ENCODE measurements at regions not wholly inside any gene's neighbourhood (a gene's known extent, or its start where the extent isn't known, plus 50 kb on each side); places are given as distances from the start of the nearest gene placed in this dataset.
"Not testable (repeated sequence)": the region's sequence is repeated elsewhere in the genome, so short reads cannot be mapped to it uniquely, and the experiment has no call there.

- TF ChIP-seq CTCF (IDR thresholded peaks at IDR 0.05; ENCODE audit: low read depth, low read length) = no peak
- Histone ChIP-seq H3K4me3 (ENCODE audit: low read depth, low read length) (no peak overlapping the region), H3K9me3 (ENCODE audit: control insufficient read depth, insufficient read depth, low read length) (peaks cover 7% of the 10 kb centered on the region), H3K27me3 (ENCODE audit: control insufficient read depth, insufficient read depth, low read length) (no peaks in the 10 kb centered on the region), H3K27ac (ENCODE audit: low read depth, low read length) (no peak overlapping the region)
- DNase-seq (ENCODE audit: low read depth, low spot score) = no peak
- ChIA-PET POLR2A (no interaction called here), CTCF (no interaction called here)
Measured at GRCh38 chr12:127130506-127131124, 1136.4 kb upstream of the TMEM132C start.

DNA sequence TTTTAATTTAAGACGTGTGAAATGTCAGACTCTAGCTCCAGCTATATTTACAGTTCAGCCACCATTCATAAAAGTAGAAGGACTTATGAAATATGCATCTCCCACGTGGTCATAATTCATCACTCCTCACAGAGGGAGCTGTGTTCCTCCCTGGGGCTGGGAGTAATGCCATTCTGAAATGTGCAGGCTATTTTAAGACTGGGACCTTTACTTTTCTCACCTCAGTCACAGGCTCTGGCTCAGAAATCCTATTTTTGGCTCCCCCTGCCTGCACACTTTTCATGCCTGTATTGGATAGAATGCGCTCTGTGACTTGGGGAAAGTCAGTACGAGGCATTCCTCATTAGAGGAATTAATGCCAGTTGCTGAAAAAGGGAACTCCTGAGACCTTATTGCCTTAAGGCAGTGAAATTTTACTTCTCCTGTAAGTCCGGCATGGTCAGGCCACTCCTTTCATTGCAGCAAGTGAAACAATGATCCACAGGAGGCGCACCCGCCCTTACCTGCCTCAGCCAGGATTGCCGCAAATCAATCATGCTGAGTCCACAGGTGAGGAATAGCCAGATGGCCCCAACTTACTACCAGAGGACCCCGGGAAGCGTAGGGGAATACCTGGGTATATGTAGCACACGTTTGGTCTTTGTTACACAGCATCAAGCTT lies 1133.2 kb upstream of the TMEM132C start:
- H3K27ac ChIP-seq (ENCODE audit: low read depth, low read length) = no peak overlapping the region
- CTCF ChIA-PET = no interaction called here
- POLR2A ChIA-PET = no interaction called here
- no peak overlapping the region for H3K4me3 ChIP-seq (ENCODE audit: low read depth, low read length)
- H3K27me3 ChIP-seq (ENCODE audit: control insufficient read depth, insufficient read depth, low read length) = no peaks in the 10 kb centered on the region
- no peak for TF ChIP-seq CTCF (IDR thresholded peaks at IDR 0.05; ENCODE audit: low read depth, low read length)
- no peak for DNase-seq (ENCODE audit: low read depth, low spot score)
- peaks cover 3% of the 10 kb centered on the region for H3K9me3 ChIP-seq (ENCODE audit: control insufficient read depth, insufficient read depth, low read length)

DNA sequence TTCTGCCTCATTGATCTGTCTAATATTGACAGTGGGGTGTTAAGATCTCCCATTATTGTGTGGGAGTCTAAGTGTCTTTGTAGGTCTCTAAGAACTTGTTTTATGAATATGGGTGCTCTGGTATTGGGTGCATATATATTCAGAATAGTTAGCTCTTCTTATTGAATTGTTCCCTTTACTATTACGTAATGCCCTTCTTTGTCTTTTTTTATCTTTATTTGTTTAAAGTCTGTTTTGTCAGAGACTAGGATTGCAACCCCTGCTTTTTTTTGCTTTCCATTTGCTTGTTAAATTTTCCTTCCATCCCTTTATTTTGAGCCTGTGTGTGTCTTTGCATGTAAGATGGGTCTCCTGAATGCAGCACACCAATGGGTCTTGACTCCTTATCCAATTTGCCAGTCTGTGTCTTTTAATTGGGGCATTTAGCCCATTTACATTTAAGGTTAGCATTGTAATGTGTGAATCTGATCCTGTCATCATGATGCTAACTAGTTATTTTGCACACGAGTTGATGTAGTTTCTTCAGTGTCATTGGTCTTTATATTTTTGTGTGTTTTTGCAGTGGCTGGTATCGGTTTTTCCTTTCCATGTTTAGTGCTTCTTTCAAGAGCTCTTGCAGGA lies 1126.0 kb upstream of the TMEM132C start:
- H3K4me3 ChIP-seq (ENCODE audit: low read depth, low read length); POLR2A ChIA-PET; H3K27me3 ChIP-seq (ENCODE audit: control insufficient read depth, insufficient read depth, low read length); H3K27ac ChIP-seq (ENCODE audit: low read depth, low read length); DNase-seq (ENCODE audit: low read depth, low spot score); CTCF ChIA-PET: not testable (repeated sequence)
- H3K9me3 ChIP-seq (ENCODE audit: control insufficient read depth, insufficient read depth, low read length) = peaks cover 14% of the 10 kb centered on the region

GRCh38 chr12:127143020-127143419 lies 1124.0 kb upstream of the TMEM132C start:
- TF ChIP-seq CTCF (IDR thresholded peaks at IDR 0.05; ENCODE audit: low read depth, low read length) = no peak
- Histone ChIP-seq H3K27me3 (ENCODE audit: control insufficient read depth, insufficient read depth, low read length) (no peaks in the 10 kb centered on the region), H3K9me3 (ENCODE audit: control insufficient read depth, insufficient read depth, low read length) (peaks cover 23% of the 10 kb centered on the region), H3K4me3 (ENCODE audit: low read depth, low read length) (no peak overlapping the region), H3K27ac (ENCODE audit: low read depth, low read length) (no peak overlapping the region)
- ChIA-PET CTCF (no interaction called here), POLR2A (no interaction called here)
- no peak for DNase-seq (ENCODE audit: low read depth, low spot score)

DNA sequence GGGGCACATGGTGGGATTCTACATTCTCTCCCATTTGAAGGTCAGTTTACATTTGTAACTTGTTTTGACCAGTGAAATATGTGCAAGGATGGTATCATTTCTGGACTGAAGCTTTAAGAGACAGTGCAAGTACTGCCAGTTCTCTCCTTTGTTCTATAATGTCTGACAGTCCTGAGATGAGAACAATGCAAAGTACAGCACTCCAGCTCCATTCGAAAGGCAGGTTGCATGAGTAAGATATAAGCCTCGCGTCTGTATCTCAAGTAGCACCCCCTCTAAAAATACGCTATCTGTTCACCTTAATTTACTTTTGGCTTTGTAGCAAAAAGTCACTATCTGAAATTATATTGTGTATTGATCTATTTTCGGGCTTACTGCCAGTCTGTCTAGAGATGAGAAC lies 1122.2 kb upstream of the TMEM132C start:
- POLR2A ChIA-PET = no interaction called here
- Histone ChIP-seq H3K9me3 (ENCODE audit: control insufficient read depth, insufficient read depth, low read length) (peaks cover 23% of the 10 kb centered on the region), H3K4me3 (ENCODE audit: low read depth, low read length) (no peak overlapping the region), H3K27ac (ENCODE audit: low read depth, low read length) (no peak overlapping the region), H3K27me3 (ENCODE audit: control insufficient read depth, insufficient read depth, low read length) (no peaks in the 10 kb centered on the region)
- DNase-seq (ENCODE audit: low read depth, low spot score) = no peak
- TF ChIP-seq CTCF (IDR thresholded peaks at IDR 0.05; ENCODE audit: low read depth, low read length) = no peak
- CTCF ChIA-PET = interaction anchor here (2.2 kb wide), 1 partner anchor 36 kb away, joined by 6 read pairs; no protein-coding TSS in a partner anchor
